Suprapubic skin (tissue), 4 donors: ENCODE measurements at regions not wholly inside any gene's neighbourhood (a gene's known extent, or its start where the extent isn't known, plus 50 kb on each side); places are given as distances from the start of the nearest gene placed in this dataset.

Experiments
- DNase-seq, 2 donors: peaks; one replicate each; pipeline ENCODE4 v3.0.0-alpha.2; 2019; ENCODE audit warnings: low spot score in 2 of 2
- H3K27ac ChIP-seq: fragments of 200-600 bp; sonication (generic); one replicate; pipeline ENCODE4 v1.5.1; 2019
- H3K27me3 ChIP-seq: fragments of 200-600 bp; sonication (generic); one replicate; pipeline ENCODE4 v1.5.1; 2019
- H3K36me3 ChIP-seq: fragments of 200-600 bp; sonication (generic); one replicate; pipeline ENCODE4 v1.5.1; 2019
- H3K4me1 ChIP-seq: fragments of 200-600 bp; sonication (generic); one replicate; pipeline ENCODE4 v1.5.1; 2019
- H3K4me3 ChIP-seq: fragments of 200-600 bp; sonication (generic); one replicate; pipeline ENCODE4 v1.5.1; 2019; ENCODE audit warnings: mild to moderate bottlenecking
- H3K9me3 ChIP-seq: fragments of 200-600 bp; sonication (generic); one replicate; pipeline ENCODE4 v1.5.1; 2019
- CTCF ChIP-seq, 2 donors: fragments of 200-600 bp in 1 of 2; fragments of 450-650 bp in 1 of 2; sonication (generic) in 1 of 2; IDR thresholded peaks; one replicate each; pipeline ENCODE4 v1.5.1; 2016 to 2019; ENCODE audit warnings: antibody characterized with exemption in 2 of 2, mild to moderate bottlenecking in 1 of 2, moderate library complexity in 1 of 2
- EP300 ChIP-seq: sonication (generic); formaldehyde crosslinking; IDR thresholded peaks from one replicate; pipeline ENCODE4 v1.6.1; 2017; ENCODE audit warnings: antibody characterized with exemption
- POLR2A ChIP-seq, 2 donors: fragments of 450-650 bp; IDR thresholded peaks; one replicate each; pipeline ENCODE4 v1.6.1; 2017; ENCODE audit warnings: antibody characterized with exemption in 2 of 2, mild to moderate bottlenecking in 2 of 2, moderate library complexity in 2 of 2
- POLR2AphosphoS5 ChIP-seq, 3 donors: sonication (generic); formaldehyde crosslinking; IDR thresholded peaks; one replicate each; pipeline ENCODE4 v1.6.1; 2017; ENCODE audit warnings: antibody characterized with exemption in 3 of 3
- WGBS: methylation state at CpG from one replicate; pipeline ENCODE4 v1.1.5; 2018; 5-methylcytosine and 5-hydroxymethylcytosine counted together

- peaks cover 33% of the 10 kb centered on the region for H3K4me1 ChIP-seq
- H3K27ac ChIP-seq: no peak overlapping the region
- H3K4me3 ChIP-seq: no peak overlapping the region
- H3K9me3 ChIP-seq: no peaks in the 10 kb centered on the region
- 94% methylated on average over 4 of the region's 5 CpGs for WGBS
- no peaks in the 10 kb centered on the region for H3K27me3 ChIP-seq
- TF ChIP-seq POLR2A (IDR thresholded peaks at IDR 0.05): no peak
- TF ChIP-seq POLR2AphosphoS5 (IDR thresholded peaks at IDR 0.05): no peak
- no peak for TF ChIP-seq EP300
- TF ChIP-seq CTCF (IDR thresholded peaks at IDR 0.05): no peak
- no peaks in the 10 kb centered on the region for H3K36me3 ChIP-seq
- DNase-seq: no peak
Measured at GRCh38 chr3:72169561-72170472, 384.9 kb upstream of the PROK2 start.

- H3K36me3 ChIP-seq: no peaks in the 10 kb centered on the region
- no peaks in the 10 kb centered on the region for H3K27me3 ChIP-seq
- no peak overlapping the region for H3K4me3 ChIP-seq
- DNase-seq: no peak
- peaks cover 31% of the 10 kb centered on the region for H3K4me1 ChIP-seq
- no peak for TF ChIP-seq POLR2A (IDR thresholded peaks at IDR 0.05)
- H3K27ac ChIP-seq: no peak overlapping the region
- H3K9me3 ChIP-seq: no peaks in the 10 kb centered on the region
Measured at GRCh38 chr3:72169120-72169519, 384.2 kb upstream of the PROK2 start.

- 76% methylated on average over 1 of the region's 1 CpG for WGBS
- H3K27me3 ChIP-seq: no peaks in the 10 kb centered on the region
Measured at GRCh38 chr3:72165808-72166207, 380.9 kb upstream of the PROK2 start.

GRCh38 chr3:72165317-72165716, 380.4 kb upstream of the PROK2 start:
- TF ChIP-seq POLR2AphosphoS5 (IDR thresholded peaks at IDR 0.05): no peak
- no peak for TF ChIP-seq EP300
- no peak for TF ChIP-seq CTCF (IDR thresholded peaks at IDR 0.05)
- TF ChIP-seq POLR2A (IDR thresholded peaks at IDR 0.05): no peak
- 100% methylated on average over 2 of the region's 2 CpGs for WGBS
- DNase-seq: no peak
- no peak overlapping the region for H3K27ac ChIP-seq
- H3K4me1 ChIP-seq: peaks cover 6% of the 10 kb centered on the region
- H3K4me3 ChIP-seq: no peak overlapping the region
- H3K36me3 ChIP-seq: no peaks in the 10 kb centered on the region
- H3K27me3 ChIP-seq: no peaks in the 10 kb centered on the region
- no peaks in the 10 kb centered on the region for H3K9me3 ChIP-seq

More at GRCh38 chr3:72165808-72166207, 380.9 kb upstream of the PROK2 start:
- DNase-seq: no peak
- no peak overlapping the region for H3K27ac ChIP-seq
- H3K4me3 ChIP-seq: no peak overlapping the region
- H3K4me1 ChIP-seq: peaks cover 6% of the 10 kb centered on the region
- TF ChIP-seq POLR2AphosphoS5 (IDR thresholded peaks at IDR 0.05) (no peak), CTCF (IDR thresholded peaks at IDR 0.05) (no peak)
- H3K9me3 ChIP-seq: no peaks in the 10 kb centered on the region
- no peaks in the 10 kb centered on the region for H3K36me3 ChIP-seq

- H3K27ac ChIP-seq: no peak overlapping the region
- peaks cover 6% of the 10 kb centered on the region for H3K4me1 ChIP-seq
- no peak for DNase-seq
- H3K9me3 ChIP-seq: no peaks in the 10 kb centered on the region
- WGBS: 90% methylated on average over 5 of the region's 5 CpGs
- no peak overlapping the region for H3K4me3 ChIP-seq
- no peaks in the 10 kb centered on the region for H3K27me3 ChIP-seq
- H3K36me3 ChIP-seq: no peaks in the 10 kb centered on the region
- TF ChIP-seq POLR2A (IDR thresholded peaks at IDR 0.05) (no peak), POLR2AphosphoS5 (IDR thresholded peaks at IDR 0.05) (no peak), EP300 (no peak), CTCF (IDR thresholded peaks at IDR 0.05) (no peak)
Measured at GRCh38 chr3:72164635-72164978, 379.7 kb upstream of the PROK2 start.
